ENCODE measurements at regions not wholly inside any gene's neighbourhood (a gene's known extent, or its start where the extent isn't known, plus 50 kb on each side); places are given as distances from the start of the nearest gene placed in this dataset.
"Not testable (repeated sequence)": the region's sequence is repeated elsewhere in the genome, so short reads cannot be mapped to it uniquely, and the experiment has no call there.

DNA sequence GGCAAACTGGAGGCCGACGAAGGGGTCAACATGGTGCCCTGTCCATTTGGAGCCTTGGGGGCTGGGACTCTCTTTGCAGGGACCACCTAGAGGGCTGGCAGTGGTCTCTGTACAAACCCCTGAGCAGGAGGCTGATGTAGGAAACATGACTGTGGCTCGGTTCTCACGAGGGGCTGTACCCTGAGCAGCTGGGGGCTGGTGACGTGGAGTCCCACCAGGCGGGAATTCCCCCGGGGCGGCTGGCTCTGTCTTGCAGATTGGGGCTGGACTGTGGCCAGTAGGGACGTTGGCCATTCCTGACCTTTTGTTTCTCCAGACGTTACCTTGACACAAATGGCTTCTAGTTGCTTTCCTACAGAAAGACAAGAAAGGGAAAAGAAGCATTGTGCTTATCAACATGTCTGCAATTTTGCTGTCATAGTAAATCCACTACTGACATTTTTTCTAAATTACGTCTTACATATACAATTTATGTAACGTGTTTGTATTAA, 115.6 kb upstream of the PRKX start:
- not testable (repeated sequence) for TF ChIP-seq POLR2A (IDR thresholded peaks at IDR 0.05)
- TF ChIP-seq, protein P1, sequence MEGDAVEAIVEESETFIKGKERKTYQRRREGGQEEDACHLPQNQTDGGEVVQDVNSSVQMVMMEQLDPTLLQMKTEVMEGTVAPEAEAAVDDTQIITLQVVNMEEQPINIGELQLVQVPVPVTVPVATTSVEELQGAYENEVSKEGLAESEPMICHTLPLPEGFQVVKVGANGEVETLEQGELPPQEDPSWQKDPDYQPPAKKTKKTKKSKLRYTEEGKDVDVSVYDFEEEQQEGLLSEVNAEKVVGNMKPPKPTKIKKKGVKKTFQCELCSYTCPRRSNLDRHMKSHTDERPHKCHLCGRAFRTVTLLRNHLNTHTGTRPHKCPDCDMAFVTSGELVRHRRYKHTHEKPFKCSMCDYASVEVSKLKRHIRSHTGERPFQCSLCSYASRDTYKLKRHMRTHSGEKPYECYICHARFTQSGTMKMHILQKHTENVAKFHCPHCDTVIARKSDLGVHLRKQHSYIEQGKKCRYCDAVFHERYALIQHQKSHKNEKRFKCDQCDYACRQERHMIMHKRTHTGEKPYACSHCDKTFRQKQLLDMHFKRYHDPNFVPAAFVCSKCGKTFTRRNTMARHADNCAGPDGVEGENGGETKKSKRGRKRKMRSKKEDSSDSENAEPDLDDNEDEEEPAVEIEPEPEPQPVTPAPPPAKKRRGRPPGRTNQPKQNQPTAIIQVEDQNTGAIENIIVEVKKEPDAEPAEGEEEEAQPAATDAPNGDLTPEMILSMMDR (IDR thresholded peaks at IDR 0.05) = not testable (repeated sequence)
